ENCODE measurements at regions not wholly inside any gene's neighbourhood (a gene's known extent, or its start where the extent isn't known, plus 50 kb on each side); places are given as distances from the start of the nearest gene placed in this dataset.

- FAIRE-seq: no peak
- DNase-seq (ENCODE audit: low spot score): no peak
Observed at GRCh38 chr2:12236136-12236844, 480.4 kb upstream of the TRIB2 start.

- DNase-seq (ENCODE audit: low spot score): no peak
- FAIRE-seq: no peak
Observed at GRCh38 chr2:12240206-12240605, 476.5 kb upstream of the TRIB2 start.

GRCh38 chr2:12243381-12243780 lies 473.4 kb upstream of the TRIB2 start:
- FAIRE-seq: no peak
- DNase-seq (ENCODE audit: low spot score): no peak

- no peak for FAIRE-seq
- no peak for DNase-seq (ENCODE audit: low spot score)
Observed at GRCh38 chr2:12244070-12244469, 472.7 kb upstream of the TRIB2 start.

- FAIRE-seq (no peak), DNase-seq (ENCODE audit: low spot score) (no peak)
Observed at GRCh38 chr2:12251121-12251520, 465.6 kb upstream of the TRIB2 start.

GRCh38 chr2:12251749-12252148 lies 465.0 kb upstream of the TRIB2 start:
- FAIRE-seq (no peak), DNase-seq (ENCODE audit: low spot score) (no peak)

- no peak for FAIRE-seq
- DNase-seq (ENCODE audit: low spot score): no peak
Observed at GRCh38 chr2:12253167-12253778, 463.5 kb upstream of the TRIB2 start.

GRCh38 chr2:12254280-12254860 lies 462.4 kb upstream of the TRIB2 start:
- no peak for FAIRE-seq
- no peak for DNase-seq (ENCODE audit: low spot score)

GRCh38 chr2:12256206-12256605 lies 460.5 kb upstream of the TRIB2 start:
- FAIRE-seq (no peak), DNase-seq (ENCODE audit: low spot score) (no peak)

GRCh38 chr2:12257476-12257875 lies 459.3 kb upstream of the TRIB2 start:
- no peak for DNase-seq (ENCODE audit: low spot score)
- FAIRE-seq: no peak

- no peak for FAIRE-seq
- DNase-seq (ENCODE audit: low spot score): no peak
Observed at GRCh38 chr2:12259493-12259892, 457.2 kb upstream of the TRIB2 start.

- FAIRE-seq (no peak), DNase-seq (ENCODE audit: low spot score) (no peak)
Observed at GRCh38 chr2:12261986-12262680, 454.6 kb upstream of the TRIB2 start.

- FAIRE-seq (no peak), DNase-seq (ENCODE audit: low spot score) (no peak)
Observed at GRCh38 chr2:12262681-12263436, 453.9 kb upstream of the TRIB2 start.

GRCh38 chr2:12263730-12264129 lies 453.0 kb upstream of the TRIB2 start:
- FAIRE-seq (no peak), DNase-seq (ENCODE audit: low spot score) (no peak)

GRCh38 chr2:12264146-12264545 lies 452.6 kb upstream of the TRIB2 start:
- FAIRE-seq: no peak
- DNase-seq (ENCODE audit: low spot score): no peak

- FAIRE-seq: no peak
- no peak for DNase-seq (ENCODE audit: low spot score)
Observed at GRCh38 chr2:12265646-12266045, 451.1 kb upstream of the TRIB2 start.

GRCh38 chr2:12267042-12267441 lies 449.7 kb upstream of the TRIB2 start:
- FAIRE-seq (no peak), DNase-seq (ENCODE audit: low spot score) (no peak)

- FAIRE-seq (no peak), DNase-seq (ENCODE audit: low spot score) (no peak)
Observed at GRCh38 chr2:12269041-12269972, 447.4 kb upstream of the TRIB2 start.

GRCh38 chr2:12270876-12271588 lies 445.7 kb upstream of the TRIB2 start:
- FAIRE-seq: no peak
- no peak for DNase-seq (ENCODE audit: low spot score)

GRCh38 chr2:12271589-12271984 lies 445.1 kb upstream of the TRIB2 start:
- DNase-seq (ENCODE audit: low spot score): no peak

More at GRCh38 chr2:12271589-12271984, 445.1 kb upstream of the TRIB2 start:
- FAIRE-seq: peak; percentile 10

Data from RCC 7860 (cell line).